Nephron progenitor cell (in vitro differentiated cells): ENCODE measurements at regions not wholly inside any gene's neighbourhood (a gene's known extent, or its start where the extent isn't known, plus 50 kb on each side); places are given as distances from the start of the nearest gene placed in this dataset.

Experiments used
- DNase-seq: peaks from one replicate; pipeline ENCODE4 v3.0.0; 2021
- H3K27ac Mint-ChIP-seq: 2 replicates; pipeline ENCODE4 v1.8.0; 2021; ENCODE audit warnings: mild to moderate bottlenecking, moderate library complexity, mixed read lengths
- H3K27me3 Mint-ChIP-seq: 2 replicates; pipeline ENCODE4 v1.8.0; 2021; ENCODE audit warnings: mild to moderate bottlenecking, low read depth, mixed read lengths; ENCODE audit not compliant: poor library complexity
- H3K36me3 Mint-ChIP-seq: 2 replicates; pipeline ENCODE4 v1.8.0; 2021; ENCODE audit warnings: low read depth, mixed read lengths
- H3K4me1 Mint-ChIP-seq: 2 replicates; pipeline ENCODE4 v1.8.0; 2021; ENCODE audit warnings: mixed read lengths
- H3K4me3 Mint-ChIP-seq: 2 replicates; pipeline ENCODE4 v1.8.0; 2021; ENCODE audit warnings: mild to moderate bottlenecking, moderate library complexity, mixed read lengths
- H3K9me3 Mint-ChIP-seq: 2 replicates; pipeline ENCODE4 v1.8.0; 2021; ENCODE audit warnings: mild to moderate bottlenecking, moderate library complexity, mixed read lengths
- CTCF ChIP-seq: fragments of 200-600 bp; sonication (generic); IDR thresholded peaks from 2 replicates; pipeline ENCODE4 v1.5.0; 2021; ENCODE audit warnings: antibody characterized with exemption

- no peak for TF ChIP-seq CTCF
- no peaks in the 10 kb centered on the region for H3K27me3 Mint-ChIP-seq
- no peaks in the 10 kb centered on the region for H3K4me1 Mint-ChIP-seq
- H3K27ac Mint-ChIP-seq, result no peak overlapping the region
- H3K36me3 Mint-ChIP-seq, result no peaks in the 10 kb centered on the region
- no peak overlapping the region for H3K4me3 Mint-ChIP-seq
- DNase-seq, result no peak
- peaks cover 7% of the 10 kb centered on the region for H3K9me3 Mint-ChIP-seq
These were observed 872.8 kb downstream of the C4orf33 start for GRCh38 chr4:129968778-129969177.

- no peak overlapping the region for H3K27ac Mint-ChIP-seq
- H3K9me3 Mint-ChIP-seq, result peaks cover 7% of the 10 kb centered on the region
- no peaks in the 10 kb centered on the region for H3K36me3 Mint-ChIP-seq
- no peak overlapping the region for H3K4me3 Mint-ChIP-seq
- no peaks in the 10 kb centered on the region for H3K4me1 Mint-ChIP-seq
- no peak for TF ChIP-seq CTCF
- no peak for DNase-seq
- H3K27me3 Mint-ChIP-seq, result no peaks in the 10 kb centered on the region
These were observed 874.8 kb downstream of the C4orf33 start for GRCh38 chr4:129970801-129971200.

GRCh38 chr4:129971419-129971818, 875.5 kb downstream of the C4orf33 start:
- peaks cover 7% of the 10 kb centered on the region for H3K9me3 Mint-ChIP-seq
- TF ChIP-seq CTCF, result no peak
- DNase-seq, result no peak
- no peak overlapping the region for H3K4me3 Mint-ChIP-seq
- H3K27me3 Mint-ChIP-seq, result no peaks in the 10 kb centered on the region
- no peak overlapping the region for H3K27ac Mint-ChIP-seq
- no peaks in the 10 kb centered on the region for H3K36me3 Mint-ChIP-seq
- no peaks in the 10 kb centered on the region for H3K4me1 Mint-ChIP-seq

- H3K9me3 Mint-ChIP-seq, result peaks cover 7% of the 10 kb centered on the region
- H3K36me3 Mint-ChIP-seq, result no peaks in the 10 kb centered on the region
- no peaks in the 10 kb centered on the region for H3K4me1 Mint-ChIP-seq
- H3K27ac Mint-ChIP-seq, result no peak overlapping the region
- H3K27me3 Mint-ChIP-seq, result no peaks in the 10 kb centered on the region
- no peak for TF ChIP-seq CTCF
- DNase-seq, result no peak
- no peak overlapping the region for H3K4me3 Mint-ChIP-seq
These were observed 876.3 kb downstream of the C4orf33 start for GRCh38 chr4:129972257-129972656.

GRCh38 chr4:129974730-129975129, 878.8 kb downstream of the C4orf33 start:
- Mint-ChIP-seq H3K9me3 (peaks cover 4% of the 10 kb centered on the region), H3K4me3 (no peak overlapping the region), H3K36me3 (no peaks in the 10 kb centered on the region), H3K4me1 (no peaks in the 10 kb centered on the region), H3K27me3 (no peaks in the 10 kb centered on the region), H3K27ac (no peak overlapping the region)
- TF ChIP-seq CTCF, result no peak
- DNase-seq, result no peak

GRCh38 chr4:129978315-129978714, 882.4 kb downstream of the C4orf33 start:
- Mint-ChIP-seq H3K27ac (no peak overlapping the region), H3K36me3 (no peaks in the 10 kb centered on the region), H3K9me3 (no peaks in the 10 kb centered on the region), H3K27me3 (no peaks in the 10 kb centered on the region), H3K4me1 (no peaks in the 10 kb centered on the region), H3K4me3 (no peak overlapping the region)
- DNase-seq, result no peak
- no peak for TF ChIP-seq CTCF
